Testis (tissue), 2 donors: ENCODE measurements at regions not wholly inside any gene's neighbourhood (a gene's known extent, or its start where the extent isn't known, plus 50 kb on each side); places are given as distances from the start of the nearest gene placed in this dataset.

Experiments
- POLR2A ChIP-seq: fragments of 450-650 bp; IDR thresholded peaks from one replicate; pipeline ENCODE4 v1.6.1; 2017; ENCODE audit warnings: antibody characterized with exemption, mild to moderate bottlenecking, moderate library complexity
- TF ChIP-seq, protein P1 (sequence below), 3 experiments: fragments of 450-650 bp in 2 of 3; fragments of 200-600 bp in 1 of 3; sonication (generic) in 1 of 3; IDR thresholded peaks; one replicate each; pipeline ENCODE4 v1.5.1; 2016 to 2019; ENCODE audit warnings: antibody characterized with exemption in 3 of 3, mild to moderate bottlenecking in 2 of 3, moderate library complexity in 1 of 3

DNA sequence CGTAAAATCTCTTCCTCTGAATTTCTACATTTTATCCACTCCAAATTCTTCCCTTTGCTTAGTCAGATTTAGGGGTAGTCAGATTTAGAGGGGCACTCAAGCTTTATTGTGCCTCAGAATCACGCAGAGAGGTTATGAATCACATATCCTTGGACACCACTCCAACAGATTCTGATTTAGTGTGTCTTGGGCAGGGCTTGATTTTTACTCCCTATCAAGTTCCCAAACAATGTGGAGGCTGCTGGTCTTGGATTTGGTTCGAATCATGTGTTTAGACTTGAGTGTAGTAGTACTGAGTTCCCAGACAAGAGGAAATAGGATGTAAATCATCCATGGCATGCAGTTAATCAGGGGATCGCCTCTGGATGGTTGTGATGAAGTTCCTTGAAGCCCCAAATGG is 298.1 kb upstream of the CLEC14A start:
- TF ChIP-seq, protein P1, sequence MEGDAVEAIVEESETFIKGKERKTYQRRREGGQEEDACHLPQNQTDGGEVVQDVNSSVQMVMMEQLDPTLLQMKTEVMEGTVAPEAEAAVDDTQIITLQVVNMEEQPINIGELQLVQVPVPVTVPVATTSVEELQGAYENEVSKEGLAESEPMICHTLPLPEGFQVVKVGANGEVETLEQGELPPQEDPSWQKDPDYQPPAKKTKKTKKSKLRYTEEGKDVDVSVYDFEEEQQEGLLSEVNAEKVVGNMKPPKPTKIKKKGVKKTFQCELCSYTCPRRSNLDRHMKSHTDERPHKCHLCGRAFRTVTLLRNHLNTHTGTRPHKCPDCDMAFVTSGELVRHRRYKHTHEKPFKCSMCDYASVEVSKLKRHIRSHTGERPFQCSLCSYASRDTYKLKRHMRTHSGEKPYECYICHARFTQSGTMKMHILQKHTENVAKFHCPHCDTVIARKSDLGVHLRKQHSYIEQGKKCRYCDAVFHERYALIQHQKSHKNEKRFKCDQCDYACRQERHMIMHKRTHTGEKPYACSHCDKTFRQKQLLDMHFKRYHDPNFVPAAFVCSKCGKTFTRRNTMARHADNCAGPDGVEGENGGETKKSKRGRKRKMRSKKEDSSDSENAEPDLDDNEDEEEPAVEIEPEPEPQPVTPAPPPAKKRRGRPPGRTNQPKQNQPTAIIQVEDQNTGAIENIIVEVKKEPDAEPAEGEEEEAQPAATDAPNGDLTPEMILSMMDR (IDR thresholded peaks at IDR 0.05) = no peak
- no peak for TF ChIP-seq POLR2A
